ENCODE measurements at regions not wholly inside any gene's neighbourhood (a gene's known extent, or its start where the extent isn't known, plus 50 kb on each side); places are given as distances from the start of the nearest gene placed in this dataset.

DNA sequence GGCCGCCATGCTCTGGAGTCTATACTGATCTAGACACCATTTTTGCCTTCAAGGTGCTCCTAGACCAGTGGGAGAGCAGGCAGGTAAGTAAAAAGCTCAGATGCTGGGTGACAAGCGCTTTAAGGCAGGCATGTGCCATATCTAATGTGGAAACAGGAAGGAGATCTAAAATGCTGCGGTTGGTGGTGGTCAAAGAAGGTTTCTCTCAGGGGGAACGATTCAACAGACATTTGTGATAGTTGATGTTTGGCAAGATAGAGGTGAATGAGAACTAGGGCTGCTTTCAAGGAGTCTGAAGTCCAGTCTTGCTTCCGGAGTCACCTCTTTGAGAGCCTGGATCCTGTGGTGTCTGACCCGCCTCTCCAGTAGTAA is 146.2 kb upstream of the KLF4 start:
- no peak for TF ChIP-seq ZNF580 (tag by site-specific recombination; IDR thresholded peaks at IDR 0.05)
- no peak for TF ChIP-seq YY1 (tag by site-specific recombination; IDR thresholded peaks at IDR 0.05)
- no peak for TF ChIP-seq ZNF24 (tag by site-specific recombination; IDR thresholded peaks at IDR 0.05)
- no peak for TF ChIP-seq GLIS2 (tag by site-specific recombination; IDR thresholded peaks at IDR 0.05)
- no peak for TF ChIP-seq REST (tag by site-specific recombination; IDR thresholded peaks at IDR 0.05)
- TF ChIP-seq, protein P1, sequence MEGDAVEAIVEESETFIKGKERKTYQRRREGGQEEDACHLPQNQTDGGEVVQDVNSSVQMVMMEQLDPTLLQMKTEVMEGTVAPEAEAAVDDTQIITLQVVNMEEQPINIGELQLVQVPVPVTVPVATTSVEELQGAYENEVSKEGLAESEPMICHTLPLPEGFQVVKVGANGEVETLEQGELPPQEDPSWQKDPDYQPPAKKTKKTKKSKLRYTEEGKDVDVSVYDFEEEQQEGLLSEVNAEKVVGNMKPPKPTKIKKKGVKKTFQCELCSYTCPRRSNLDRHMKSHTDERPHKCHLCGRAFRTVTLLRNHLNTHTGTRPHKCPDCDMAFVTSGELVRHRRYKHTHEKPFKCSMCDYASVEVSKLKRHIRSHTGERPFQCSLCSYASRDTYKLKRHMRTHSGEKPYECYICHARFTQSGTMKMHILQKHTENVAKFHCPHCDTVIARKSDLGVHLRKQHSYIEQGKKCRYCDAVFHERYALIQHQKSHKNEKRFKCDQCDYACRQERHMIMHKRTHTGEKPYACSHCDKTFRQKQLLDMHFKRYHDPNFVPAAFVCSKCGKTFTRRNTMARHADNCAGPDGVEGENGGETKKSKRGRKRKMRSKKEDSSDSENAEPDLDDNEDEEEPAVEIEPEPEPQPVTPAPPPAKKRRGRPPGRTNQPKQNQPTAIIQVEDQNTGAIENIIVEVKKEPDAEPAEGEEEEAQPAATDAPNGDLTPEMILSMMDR (tag by site-specific recombination; IDR thresholded peaks at IDR 0.05) = no peak
- no peak for TF ChIP-seq ZBTB7A (tag by site-specific recombination; IDR thresholded peaks at IDR 0.05; ENCODE audit: low read depth)
- TF ChIP-seq, protein P2, sequence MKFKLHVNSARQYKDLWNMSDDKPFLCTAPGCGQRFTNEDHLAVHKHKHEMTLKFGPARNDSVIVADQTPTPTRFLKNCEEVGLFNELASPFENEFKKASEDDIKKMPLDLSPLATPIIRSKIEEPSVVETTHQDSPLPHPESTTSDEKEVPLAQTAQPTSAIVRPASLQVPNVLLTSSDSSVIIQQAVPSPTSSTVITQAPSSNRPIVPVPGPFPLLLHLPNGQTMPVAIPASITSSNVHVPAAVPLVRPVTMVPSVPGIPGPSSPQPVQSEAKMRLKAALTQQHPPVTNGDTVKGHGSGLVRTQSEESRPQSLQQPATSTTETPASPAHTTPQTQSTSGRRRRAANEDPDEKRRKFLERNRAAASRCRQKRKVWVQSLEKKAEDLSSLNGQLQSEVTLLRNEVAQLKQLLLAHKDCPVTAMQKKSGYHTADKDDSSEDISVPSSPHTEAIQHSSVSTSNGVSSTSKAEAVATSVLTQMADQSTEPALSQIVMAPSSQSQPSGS (tag by site-specific recombination; IDR thresholded peaks at IDR 0.05; ENCODE audit: low read depth) = no peak
- no peak for TF ChIP-seq ZBTB8A (tag by site-specific recombination; IDR thresholded peaks at IDR 0.05)
- TF ChIP-seq ZNF174 (tag by site-specific recombination; IDR thresholded peaks at IDR 0.05) = no peak
- no peak for TF ChIP-seq BCL11A (tag by site-specific recombination; IDR thresholded peaks at IDR 0.05; ENCODE audit: low read depth)
- no peak for TF ChIP-seq REPIN1 (tag by site-specific recombination; IDR thresholded peaks at IDR 0.05; ENCODE audit: low read depth)
- TF ChIP-seq ZNF112 (tag by site-specific recombination; IDR thresholded peaks at IDR 0.05) = no peak
